Esophagus squamous epithelium (tissue), 5 donors: ENCODE measurements at regions not wholly inside any gene's neighbourhood (a gene's known extent, or its start where the extent isn't known, plus 50 kb on each side); places are given as distances from the start of the nearest gene placed in this dataset.

Experiments
- DNase-seq: peaks from one replicate; lab custom pipeline; 2025; lab: John Stamatoyannopoulos, UW
- H3K27ac ChIP-seq, 4 donors: fragments of 200-600 bp; sonication (generic); one replicate each; pipeline ENCODE4 v1.5.1; 2016 to 2019; ENCODE audit warnings: mild to moderate bottlenecking in 1 of 4
- H3K27me3 ChIP-seq, 4 donors: fragments of 200-600 bp; sonication (generic); 1 replicate in 3 of 4; 2 replicates in 1 of 4; pipeline versions ENCODE4 v1.5.1 to v1.6.0; 2017 to 2021; ENCODE audit warnings: antibody characterized with exemption in 1 of 4
- H3K36me3 ChIP-seq, 3 donors: fragments of 200-600 bp; sonication (generic); one replicate each; pipeline ENCODE4 v1.5.1; 2016 to 2019
- H3K4me1 ChIP-seq, 3 donors: fragments of 200-600 bp; sonication (generic); one replicate each; pipeline ENCODE4 v1.5.1; 2017 to 2019
- H3K4me3 ChIP-seq, 4 donors: fragments of 200-600 bp; sonication (generic); 1 replicate in 3 of 4; 2 replicates in 1 of 4; pipeline ENCODE4 v1.5.1; 2016 to 2019; ENCODE audit warnings: mild to moderate bottlenecking in 2 of 4, moderate library complexity in 1 of 4
- H3K9me3 ChIP-seq, 3 donors: fragments of 200-600 bp; sonication (generic); one replicate each; pipeline ENCODE4 v1.5.1; 2016 to 2019
- POLR2A ChIP-seq, 4 donors: fragments of 450-650 bp; IDR thresholded peaks; one replicate each; pipeline ENCODE4 v1.6.1; 2017; ENCODE audit warnings: antibody characterized with exemption in 4 of 4, mild to moderate bottlenecking in 4 of 4, moderate library complexity in 3 of 4
- WGBS, 2 donors: methylation state at CpG; one replicate each; pipeline ENCODE4 v1.1.5; 2018; 5-methylcytosine and 5-hydroxymethylcytosine counted together
- intact Hi-C: fragments of 100-400 bp; cut with DNase I; formaldehyde crosslinking; loops from one replicate; pipeline ENCODE4 v1.15.0; 2022
- TF ChIP-seq, protein P1 (sequence below), 6 experiments: fragments of 450-650 bp in 4 of 6; fragments of 200-600 bp in 2 of 6; sonication (generic) in 2 of 6; IDR thresholded peaks; one replicate each; pipeline ENCODE4 v1.5.1; 2016 to 2019; ENCODE audit warnings: antibody characterized with exemption in 6 of 6, mild to moderate bottlenecking in 4 of 6, moderate library complexity in 4 of 6
- donor health status: DM: yes; HTN: yes; CAD: no.

GRCh38 chr6:85114581-85114935, 335.3 kb upstream of the NT5E start:
- DNase-seq, result no peak
- intact Hi-C loops, result no loop called here
- no peaks in the 10 kb centered on the region for H3K9me3 ChIP-seq
- H3K4me1 ChIP-seq, result no peaks in the 10 kb centered on the region
- WGBS, 2 donors, result 43 to 67% methylated on average over 6 of the region's 6 CpGs
- no peak for TF ChIP-seq POLR2A (IDR thresholded peaks at IDR 0.05)
- TF ChIP-seq, protein P1, sequence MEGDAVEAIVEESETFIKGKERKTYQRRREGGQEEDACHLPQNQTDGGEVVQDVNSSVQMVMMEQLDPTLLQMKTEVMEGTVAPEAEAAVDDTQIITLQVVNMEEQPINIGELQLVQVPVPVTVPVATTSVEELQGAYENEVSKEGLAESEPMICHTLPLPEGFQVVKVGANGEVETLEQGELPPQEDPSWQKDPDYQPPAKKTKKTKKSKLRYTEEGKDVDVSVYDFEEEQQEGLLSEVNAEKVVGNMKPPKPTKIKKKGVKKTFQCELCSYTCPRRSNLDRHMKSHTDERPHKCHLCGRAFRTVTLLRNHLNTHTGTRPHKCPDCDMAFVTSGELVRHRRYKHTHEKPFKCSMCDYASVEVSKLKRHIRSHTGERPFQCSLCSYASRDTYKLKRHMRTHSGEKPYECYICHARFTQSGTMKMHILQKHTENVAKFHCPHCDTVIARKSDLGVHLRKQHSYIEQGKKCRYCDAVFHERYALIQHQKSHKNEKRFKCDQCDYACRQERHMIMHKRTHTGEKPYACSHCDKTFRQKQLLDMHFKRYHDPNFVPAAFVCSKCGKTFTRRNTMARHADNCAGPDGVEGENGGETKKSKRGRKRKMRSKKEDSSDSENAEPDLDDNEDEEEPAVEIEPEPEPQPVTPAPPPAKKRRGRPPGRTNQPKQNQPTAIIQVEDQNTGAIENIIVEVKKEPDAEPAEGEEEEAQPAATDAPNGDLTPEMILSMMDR (IDR thresholded peaks at IDR 0.05), result no peak
- no peak overlapping the region for H3K27ac ChIP-seq
- H3K27me3 ChIP-seq, result no peaks in the 10 kb centered on the region
- H3K36me3 ChIP-seq, result no peaks in the 10 kb centered on the region
- H3K4me3 ChIP-seq, result peak overlapping the region in 1 of 4 donors; percentile 49

DNA sequence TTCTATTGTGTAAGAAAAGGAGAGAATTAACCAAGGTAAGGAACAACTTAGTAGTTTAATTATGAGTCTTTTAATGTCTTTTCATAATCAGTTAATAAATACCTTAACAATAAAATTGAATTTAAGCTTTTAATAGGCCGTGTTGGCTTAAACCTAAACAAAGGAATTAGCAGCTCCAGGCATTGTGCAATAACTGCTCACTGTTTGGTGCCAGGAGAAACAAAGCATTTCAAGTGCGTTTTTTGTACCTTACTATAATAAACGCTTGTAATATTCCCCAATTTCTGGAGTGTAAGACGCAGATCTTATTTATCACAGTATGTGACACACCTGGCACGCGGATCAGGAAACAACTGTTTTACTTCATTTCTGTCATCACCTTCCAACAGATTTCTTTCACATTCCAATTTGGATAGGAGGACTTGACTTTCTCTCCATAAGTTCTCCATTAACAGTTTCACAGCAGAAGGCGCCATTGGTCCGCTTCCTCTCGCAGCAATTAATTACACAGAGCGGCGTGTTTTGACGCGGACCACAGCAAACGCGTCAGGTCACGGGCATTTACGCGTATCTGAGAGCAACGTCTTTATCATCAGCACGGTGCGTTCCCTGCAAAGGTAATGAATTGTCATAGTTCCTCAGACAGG, 335.8 kb upstream of the NT5E start:
- Histone ChIP-seq H3K4me1 (no peaks in the 10 kb centered on the region), H3K36me3 (no peaks in the 10 kb centered on the region), H3K27ac (no peak overlapping the region), H3K27me3 (no peaks in the 10 kb centered on the region), H3K4me3 (peak overlapping the region in 1 of 4 donors; percentile 49), H3K9me3 (no peaks in the 10 kb centered on the region)
- intact Hi-C loops, result no loop called here
- no peak for DNase-seq
- TF ChIP-seq, protein P1 (IDR thresholded peaks at IDR 0.05), result no peak
- no peak for TF ChIP-seq POLR2A (IDR thresholded peaks at IDR 0.05)
- WGBS, 2 donors, result 70% methylated on average over 21 of the region's 21 CpGs

DNA sequence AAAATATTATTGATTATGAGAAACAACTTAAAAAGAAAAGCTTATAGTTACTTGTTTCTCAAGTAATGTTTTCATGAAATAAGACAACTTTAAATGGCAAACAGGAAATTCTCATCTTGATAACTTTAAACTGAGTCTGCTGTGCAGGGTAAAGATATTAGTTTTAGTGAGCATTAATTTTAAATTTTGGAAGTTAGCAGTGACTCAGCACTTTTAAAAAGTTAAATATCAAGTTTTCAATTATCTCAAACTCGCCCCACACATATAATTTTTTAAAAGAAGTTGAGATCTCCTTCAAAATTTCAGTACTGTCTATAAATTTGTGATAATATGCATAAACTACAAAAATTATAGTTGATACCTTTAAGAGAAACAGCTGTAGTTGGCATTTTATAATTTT, 337.3 kb upstream of the NT5E start:
- no peaks in the 10 kb centered on the region for H3K27me3 ChIP-seq
- DNase-seq, result no peak
- no peak overlapping the region for H3K4me3 ChIP-seq
- H3K27ac ChIP-seq, result no peak overlapping the region
- intact Hi-C loops, result no loop called here
- H3K36me3 ChIP-seq, result no peaks in the 10 kb centered on the region
- TF ChIP-seq, protein P1 (IDR thresholded peaks at IDR 0.05), result no peak
- TF ChIP-seq POLR2A (IDR thresholded peaks at IDR 0.05), result no peak
- 50 to 72% methylated on average over 1 of the region's 1 CpG for WGBS, 2 donors
- H3K9me3 ChIP-seq, result no peaks in the 10 kb centered on the region
- no peaks in the 10 kb centered on the region for H3K4me1 ChIP-seq

GRCh38 chr6:85111481-85112011, 338.3 kb upstream of the NT5E start:
- no peak for DNase-seq

GRCh38 chr6:85110943-85111342, 338.9 kb upstream of the NT5E start:
- Histone ChIP-seq H3K4me3 (no peak overlapping the region), H3K9me3 (no peaks in the 10 kb centered on the region), H3K36me3 (no peaks in the 10 kb centered on the region), H3K27me3 (no peaks in the 10 kb centered on the region), H3K27ac (no peak overlapping the region), H3K4me1 (no peaks in the 10 kb centered on the region)
- 58 to 66% methylated on average over 2 of the region's 2 CpGs for WGBS, 2 donors
- TF ChIP-seq, protein P1 (IDR thresholded peaks at IDR 0.05), result no peak
- TF ChIP-seq POLR2A (IDR thresholded peaks at IDR 0.05), result no peak
- intact Hi-C loops, result no loop called here
- DNase-seq, result no peak

More at GRCh38 chr6:85111481-85112011, 338.3 kb upstream of the NT5E start:
- H3K4me1 ChIP-seq, result no peaks in the 10 kb centered on the region
- WGBS, 2 donors, result 66 to 72% methylated on average over 7 to 8 of the region's 8 CpGs
- H3K27me3 ChIP-seq, result no peaks in the 10 kb centered on the region
- intact Hi-C loops, result no loop called here
- H3K27ac ChIP-seq, result no peak overlapping the region
- H3K4me3 ChIP-seq, result no peak overlapping the region
- no peak for TF ChIP-seq POLR2A (IDR thresholded peaks at IDR 0.05)
- TF ChIP-seq, protein P1 (IDR thresholded peaks at IDR 0.05), result no peak
- no peaks in the 10 kb centered on the region for H3K9me3 ChIP-seq
- H3K36me3 ChIP-seq, result no peaks in the 10 kb centered on the region
